ENCODE measurements at regions not wholly inside any gene's neighbourhood (a gene's known extent, or its start where the extent isn't known, plus 50 kb on each side); places are given as distances from the start of the nearest gene placed in this dataset.

DNA sequence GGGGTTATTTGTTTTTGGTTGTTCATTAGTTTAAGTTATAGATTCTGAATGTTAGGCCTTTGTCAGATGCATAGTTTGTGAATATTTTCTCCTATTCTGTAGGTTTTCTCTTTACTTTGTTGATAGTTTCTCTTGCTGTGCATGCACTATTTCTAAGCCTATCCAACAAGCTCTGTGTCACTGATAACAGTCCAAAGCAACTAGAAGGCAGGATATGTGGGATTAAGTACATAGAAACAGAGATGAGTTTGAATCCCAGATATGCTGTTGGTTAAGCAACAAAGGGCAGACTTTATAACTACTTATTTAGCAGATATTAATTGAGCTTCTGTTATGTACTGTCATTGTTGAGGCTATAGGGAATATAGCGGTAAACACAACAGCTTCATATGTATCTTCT, 390.4 kb downstream of the INSC start:
- H3K79me2 ChIP-seq (ENCODE audit: insufficient read depth, low read length): no peaks in the 10 kb centered on the region
- no peak for DNase-seq
- TF ChIP-seq EZH2 (IDR thresholded peaks at IDR 0.05; ENCODE audit: borderline replicate concordance, low read depth, low read length, severe bottlenecking): no peak
- TF ChIP-seq, protein P1, sequence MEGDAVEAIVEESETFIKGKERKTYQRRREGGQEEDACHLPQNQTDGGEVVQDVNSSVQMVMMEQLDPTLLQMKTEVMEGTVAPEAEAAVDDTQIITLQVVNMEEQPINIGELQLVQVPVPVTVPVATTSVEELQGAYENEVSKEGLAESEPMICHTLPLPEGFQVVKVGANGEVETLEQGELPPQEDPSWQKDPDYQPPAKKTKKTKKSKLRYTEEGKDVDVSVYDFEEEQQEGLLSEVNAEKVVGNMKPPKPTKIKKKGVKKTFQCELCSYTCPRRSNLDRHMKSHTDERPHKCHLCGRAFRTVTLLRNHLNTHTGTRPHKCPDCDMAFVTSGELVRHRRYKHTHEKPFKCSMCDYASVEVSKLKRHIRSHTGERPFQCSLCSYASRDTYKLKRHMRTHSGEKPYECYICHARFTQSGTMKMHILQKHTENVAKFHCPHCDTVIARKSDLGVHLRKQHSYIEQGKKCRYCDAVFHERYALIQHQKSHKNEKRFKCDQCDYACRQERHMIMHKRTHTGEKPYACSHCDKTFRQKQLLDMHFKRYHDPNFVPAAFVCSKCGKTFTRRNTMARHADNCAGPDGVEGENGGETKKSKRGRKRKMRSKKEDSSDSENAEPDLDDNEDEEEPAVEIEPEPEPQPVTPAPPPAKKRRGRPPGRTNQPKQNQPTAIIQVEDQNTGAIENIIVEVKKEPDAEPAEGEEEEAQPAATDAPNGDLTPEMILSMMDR (IDR thresholded peaks at IDR 0.05; ENCODE audit: borderline replicate concordance, extremely low read depth, low read length, poor library complexity, severe bottlenecking): no peak
- no peak overlapping the region for H2AFZ ChIP-seq (ENCODE audit: low read depth, low read length)
- H3K4me2 ChIP-seq (ENCODE audit: insufficient read depth, low read length): no peak overlapping the region
- H3K4me1 ChIP-seq (ENCODE audit: insufficient read depth, low read length): no peaks in the 10 kb centered on the region
- no peak for ATAC-seq (ENCODE audit: insufficient read depth, low read depth)
- H3K36me3 ChIP-seq (ENCODE audit: insufficient read depth, low read length): no peaks in the 10 kb centered on the region
- no peak overlapping the region for H3K9ac ChIP-seq (ENCODE audit: low read depth, low read length)
- H4K20me1 ChIP-seq (ENCODE audit: insufficient read depth, low read length): no peaks in the 10 kb centered on the region
- H3K27ac ChIP-seq (ENCODE audit: low read length): no peak overlapping the region
- no peaks in the 10 kb centered on the region for H3K27me3 ChIP-seq (ENCODE audit: insufficient read depth, low read length, poor library complexity)
- no peaks in the 10 kb centered on the region for H3K9me3 ChIP-seq (ENCODE audit: insufficient read depth, low read length, severe bottlenecking)
- no peak overlapping the region for H3K4me3 ChIP-seq (ENCODE audit: low read depth in 1 of 2, low read length in 2 of 2)

DNA sequence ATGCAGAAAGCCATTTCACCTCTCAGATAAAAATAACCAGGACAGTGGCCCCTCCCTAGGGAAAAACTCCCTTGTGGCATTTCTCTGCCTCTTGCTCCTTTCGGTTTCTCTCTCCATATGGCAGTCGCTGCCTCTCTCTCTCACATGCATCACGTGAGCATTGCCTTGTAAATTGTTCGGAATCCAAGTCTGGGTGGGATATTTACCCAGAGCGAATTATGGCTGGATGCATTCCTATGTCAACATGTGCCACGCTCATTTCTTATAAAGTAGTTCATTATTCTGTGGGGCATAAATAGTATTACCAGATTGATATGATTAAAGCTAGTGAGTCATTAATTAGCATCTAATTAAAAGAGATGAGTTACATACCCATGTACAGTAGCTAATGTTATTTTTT, 392.9 kb downstream of the INSC start:
- Histone ChIP-seq H2AFZ (ENCODE audit: low read depth, low read length) (no peak overlapping the region), H4K20me1 (ENCODE audit: insufficient read depth, low read length) (no peaks in the 10 kb centered on the region), H3K9me3 (ENCODE audit: insufficient read depth, low read length, severe bottlenecking) (no peaks in the 10 kb centered on the region), H3K4me3 (ENCODE audit: low read depth in 1 of 2, low read length in 2 of 2) (no peak overlapping the region), H3K9ac (ENCODE audit: low read depth, low read length) (no peak overlapping the region), H3K4me1 (ENCODE audit: insufficient read depth, low read length) (no peaks in the 10 kb centered on the region), H3K79me2 (ENCODE audit: insufficient read depth, low read length) (no peaks in the 10 kb centered on the region), H3K27ac (ENCODE audit: low read length) (no peak overlapping the region), H3K27me3 (ENCODE audit: insufficient read depth, low read length, poor library complexity) (no peaks in the 10 kb centered on the region), H3K4me2 (ENCODE audit: insufficient read depth, low read length) (no peak overlapping the region), H3K36me3 (ENCODE audit: insufficient read depth, low read length) (no peaks in the 10 kb centered on the region)
- DNase-seq: no peak
- no peak for ATAC-seq (ENCODE audit: insufficient read depth, low read depth)
- TF ChIP-seq, protein P1 (IDR thresholded peaks at IDR 0.05; ENCODE audit: borderline replicate concordance, extremely low read depth, low read length, poor library complexity, severe bottlenecking): no peak
- TF ChIP-seq EZH2 (IDR thresholded peaks at IDR 0.05; ENCODE audit: borderline replicate concordance, low read depth, low read length, severe bottlenecking): no peak

DNA sequence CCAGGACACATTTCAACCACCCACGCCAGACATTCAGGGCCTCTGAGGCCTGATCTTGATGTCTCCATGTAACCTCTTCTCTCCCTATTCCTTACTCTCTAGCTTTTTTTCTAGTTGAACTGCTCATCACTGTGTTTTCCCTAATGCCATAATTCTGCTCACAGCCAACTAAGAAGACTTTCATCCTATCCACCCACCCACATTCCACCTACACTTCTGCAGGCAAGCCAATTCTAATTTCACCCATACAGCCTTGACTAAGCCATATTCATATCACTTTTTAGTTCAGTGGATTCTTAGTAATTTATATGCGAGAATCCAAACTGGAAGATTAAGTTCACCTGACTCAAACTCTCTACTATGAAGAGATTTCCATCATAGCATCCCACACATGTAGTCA, 394.4 kb downstream of the INSC start:
- Histone ChIP-seq H2AFZ (ENCODE audit: low read depth, low read length) (no peak overlapping the region), H3K27me3 (ENCODE audit: insufficient read depth, low read length, poor library complexity) (no peaks in the 10 kb centered on the region), H3K4me2 (ENCODE audit: insufficient read depth, low read length) (no peak overlapping the region), H3K27ac (ENCODE audit: low read length) (no peak overlapping the region), H3K4me3 (ENCODE audit: low read depth in 1 of 2, low read length in 2 of 2) (no peak overlapping the region), H3K4me1 (ENCODE audit: insufficient read depth, low read length) (no peaks in the 10 kb centered on the region), H3K79me2 (ENCODE audit: insufficient read depth, low read length) (no peaks in the 10 kb centered on the region), H3K36me3 (ENCODE audit: insufficient read depth, low read length) (no peaks in the 10 kb centered on the region), H3K9ac (ENCODE audit: low read depth, low read length) (no peak overlapping the region), H3K9me3 (ENCODE audit: insufficient read depth, low read length, severe bottlenecking) (no peaks in the 10 kb centered on the region), H4K20me1 (ENCODE audit: insufficient read depth, low read length) (no peaks in the 10 kb centered on the region)
- DNase-seq: no peak
- ATAC-seq (ENCODE audit: insufficient read depth, low read depth): no peak
- no peak for TF ChIP-seq EZH2 (IDR thresholded peaks at IDR 0.05; ENCODE audit: borderline replicate concordance, low read depth, low read length, severe bottlenecking)
- TF ChIP-seq, protein P1 (IDR thresholded peaks at IDR 0.05; ENCODE audit: borderline replicate concordance, extremely low read depth, low read length, poor library complexity, severe bottlenecking): no peak
